HUES64 (cell line): ENCODE measurements at regions not wholly inside any gene's neighbourhood (a gene's known extent, or its start where the extent isn't known, plus 50 kb on each side); places are given as distances from the start of the nearest gene placed in this dataset.

ENCODE experiments used
- H3K27ac ChIP-seq: 2 replicates; pipeline ENCODE4 v1.7.0; 2013; ENCODE audit warnings: low read depth, low read length, inconsistent platforms
- H3K27me3 ChIP-seq: 2 replicates; pipeline ENCODE4 v1.6.1; 2013; ENCODE audit warnings: mild to moderate bottlenecking, low read length; ENCODE audit not compliant: insufficient read depth
- H3K36me3 ChIP-seq: 2 replicates; pipeline ENCODE4 v1.6.1; 2013; ENCODE audit warnings: mild to moderate bottlenecking, low read length; ENCODE audit not compliant: insufficient read depth
- H3K4me1 ChIP-seq: 2 replicates; pipeline ENCODE4 v1.6.1; 2013; ENCODE audit warnings: mild to moderate bottlenecking, low read length, moderate library complexity; ENCODE audit not compliant: insufficient read depth
- H3K4me3 ChIP-seq: 2 replicates; pipeline ENCODE4 v1.5.1; 2013; ENCODE audit warnings: mild to moderate bottlenecking, low read length, moderate library complexity
- H3K9ac ChIP-seq: 2 replicates; pipeline ENCODE4 v1.6.1; 2013; ENCODE audit warnings: mild to moderate bottlenecking, low read depth, low read length
- H3K9me3 ChIP-seq: 2 replicates; pipeline ENCODE4 v1.6.1; 2013; ENCODE audit warnings: low read depth, low read length; ENCODE audit not compliant: insufficient read depth
- WGBS: fragments of 150-250, 120-280 bp; methylation state at CpG from one replicate; pipeline ENCODE4 v1.1.7; 2013; ENCODE audit warnings: missing lambda C conversion rate; 5-methylcytosine and 5-hydroxymethylcytosine counted together

- Histone ChIP-seq H3K27me3 (no peaks in the 10 kb centered on the region), H3K9me3 (no peaks in the 10 kb centered on the region), H3K27ac (no peak overlapping the region), H3K4me3 (no peak overlapping the region), H3K36me3 (no peaks in the 10 kb centered on the region), H3K9ac (no peak overlapping the region), H3K4me1 (0 out of 2 replicates have a peak, but pooled peaks cover 3% of the 10 kb centered on the region)
- WGBS: 81% methylated on average over 2 of the region's 2 CpGs
Measured at GRCh38 chr4:147025042-147025441, 79.4 kb upstream of the TTC29 start.

GRCh38 chr4:147029296-147029695, 83.6 kb upstream of the TTC29 start:
- H3K4me3 ChIP-seq: no peak overlapping the region
- H3K27me3 ChIP-seq: no peaks in the 10 kb centered on the region
- no peak overlapping the region for H3K27ac ChIP-seq
- H3K4me1 ChIP-seq: 0 out of 2 replicates have a peak, but pooled peaks cover 3% of the 10 kb centered on the region
- H3K9me3 ChIP-seq: no peaks in the 10 kb centered on the region
- H3K36me3 ChIP-seq: no peaks in the 10 kb centered on the region
- H3K9ac ChIP-seq: no peak overlapping the region

- H3K27ac ChIP-seq: no peak overlapping the region
- H3K4me3 ChIP-seq: no peak overlapping the region
- H3K9ac ChIP-seq: no peak overlapping the region
- H3K36me3 ChIP-seq: no peaks in the 10 kb centered on the region
- WGBS: no CpG with 5 or more reads among the region's 1 CpG
- no peaks in the 10 kb centered on the region for H3K4me1 ChIP-seq
- no peaks in the 10 kb centered on the region for H3K9me3 ChIP-seq
- no peaks in the 10 kb centered on the region for H3K27me3 ChIP-seq
Measured at GRCh38 chr4:147034372-147034771, 88.7 kb upstream of the TTC29 start.

- 94% methylated on average over 3 of the region's 4 CpGs for WGBS
- Histone ChIP-seq H3K27me3 (no peaks in the 10 kb centered on the region), H3K36me3 (no peaks in the 10 kb centered on the region), H3K9ac (no peak overlapping the region), H3K4me1 (no peaks in the 10 kb centered on the region), H3K9me3 (no peaks in the 10 kb centered on the region), H3K27ac (no peak overlapping the region), H3K4me3 (no peak overlapping the region)
Measured at GRCh38 chr4:147037069-147037468, 91.4 kb upstream of the TTC29 start.

- no peaks in the 10 kb centered on the region for H3K9me3 ChIP-seq
- no peaks in the 10 kb centered on the region for H3K36me3 ChIP-seq
- no peak overlapping the region for H3K9ac ChIP-seq
- no peak overlapping the region for H3K27ac ChIP-seq
- H3K4me1 ChIP-seq: no peaks in the 10 kb centered on the region
- WGBS: 94% methylated on average over 8 of the region's 8 CpGs
- no peaks in the 10 kb centered on the region for H3K27me3 ChIP-seq
- H3K4me3 ChIP-seq: no peak overlapping the region
Measured at GRCh38 chr4:147039976-147040575, 94.4 kb upstream of the TTC29 start.

GRCh38 chr4:147040874-147041273, 95.2 kb upstream of the TTC29 start:
- WGBS: no CpG with 5 or more reads among the region's 3 CpGs
- no peak overlapping the region for H3K27ac ChIP-seq

GRCh38 chr4:147041376-147041775, 95.7 kb upstream of the TTC29 start:
- Histone ChIP-seq H3K4me3 (no peak overlapping the region), H3K27ac (no peak overlapping the region), H3K9ac (no peak overlapping the region), H3K27me3 (no peaks in the 10 kb centered on the region), H3K9me3 (no peaks in the 10 kb centered on the region), H3K4me1 (no peaks in the 10 kb centered on the region), H3K36me3 (no peaks in the 10 kb centered on the region)
- WGBS: 90% methylated on average over 3 of the region's 4 CpGs

More at GRCh38 chr4:147040874-147041273, 95.2 kb upstream of the TTC29 start:
- no peak overlapping the region for H3K4me3 ChIP-seq
- no peaks in the 10 kb centered on the region for H3K9me3 ChIP-seq
- H3K9ac ChIP-seq: no peak overlapping the region
- H3K4me1 ChIP-seq: no peaks in the 10 kb centered on the region
- no peaks in the 10 kb centered on the region for H3K27me3 ChIP-seq
- H3K36me3 ChIP-seq: no peaks in the 10 kb centered on the region

GRCh38 chr4:147042046-147042445, 96.4 kb upstream of the TTC29 start:
- H3K36me3 ChIP-seq: no peaks in the 10 kb centered on the region
- H3K27me3 ChIP-seq: no peaks in the 10 kb centered on the region
- H3K4me1 ChIP-seq: no peaks in the 10 kb centered on the region
- H3K9me3 ChIP-seq: no peaks in the 10 kb centered on the region
- H3K4me3 ChIP-seq: no peak overlapping the region
- no peak overlapping the region for H3K9ac ChIP-seq
- H3K27ac ChIP-seq: no peak overlapping the region
- 86% methylated on average over 1 of the region's 1 CpG for WGBS

- H3K4me1 ChIP-seq: no peaks in the 10 kb centered on the region
- H3K27me3 ChIP-seq: no peaks in the 10 kb centered on the region
- H3K9me3 ChIP-seq: no peaks in the 10 kb centered on the region
- no peak overlapping the region for H3K9ac ChIP-seq
- H3K4me3 ChIP-seq: no peak overlapping the region
- WGBS: 81% methylated on average over 4 of the region's 4 CpGs
- H3K27ac ChIP-seq: no peak overlapping the region
- H3K36me3 ChIP-seq: no peaks in the 10 kb centered on the region
Measured at GRCh38 chr4:147044241-147044640, 98.6 kb upstream of the TTC29 start.

- 96% methylated on average over 5 of the region's 5 CpGs for WGBS
- no peaks in the 10 kb centered on the region for H3K4me1 ChIP-seq
- no peaks in the 10 kb centered on the region for H3K27me3 ChIP-seq
- no peak overlapping the region for H3K27ac ChIP-seq
- H3K4me3 ChIP-seq: no peak overlapping the region
- no peaks in the 10 kb centered on the region for H3K36me3 ChIP-seq
- peaks cover 4% of the 10 kb centered on the region; the same call in 1 of the 2 replicates for H3K9me3 ChIP-seq
- no peak overlapping the region for H3K9ac ChIP-seq
Measured at GRCh38 chr4:147049946-147050345, 104.3 kb upstream of the TTC29 start.

GRCh38 chr4:147050356-147050765, 104.7 kb upstream of the TTC29 start:
- Histone ChIP-seq H3K9me3 (peaks cover 4% of the 10 kb centered on the region; the same call in 1 of the 2 replicates), H3K4me3 (no peak overlapping the region), H3K27ac (no peak overlapping the region), H3K4me1 (no peaks in the 10 kb centered on the region), H3K27me3 (no peaks in the 10 kb centered on the region), H3K36me3 (no peaks in the 10 kb centered on the region), H3K9ac (no peak overlapping the region)
- WGBS: 82% methylated on average over 2 of the region's 2 CpGs

GRCh38 chr4:147052361-147052760, 106.7 kb upstream of the TTC29 start:
- no peak overlapping the region for H3K27ac ChIP-seq
- no peak overlapping the region for H3K9ac ChIP-seq
- no peaks in the 10 kb centered on the region for H3K27me3 ChIP-seq
- peaks cover 5% of the 10 kb centered on the region for H3K4me1 ChIP-seq
- peaks cover 4% of the 10 kb centered on the region; the same call in 1 of the 2 replicates for H3K9me3 ChIP-seq
- no peak overlapping the region for H3K4me3 ChIP-seq
- H3K36me3 ChIP-seq: no peaks in the 10 kb centered on the region
- WGBS: 97% methylated on average over 2 of the region's 2 CpGs
